Neural cell (in vitro differentiated cells): ENCODE measurements at regions not wholly inside any gene's neighbourhood (a gene's known extent, or its start where the extent isn't known, plus 50 kb on each side); places are given as distances from the start of the nearest gene placed in this dataset.

Experiments
- H2AFZ ChIP-seq: fragments of 200-600, 300-800 bp; sonication (generic), shearing (Covaris generic); 2 replicates; pipeline ENCODE4 v1.6.0; 2014; ENCODE audit warnings: low read depth, mild to moderate bottlenecking, antibody characterized with exemption, low read length, moderate library complexity
- H3F3A ChIP-seq: fragments of 200-600 bp; shearing (Covaris generic); 2 replicates; pipeline ENCODE4 v1.6.1; 2016; ENCODE audit warnings: mild to moderate bottlenecking, moderate library complexity, mixed read lengths, antibody characterized with exemption, low read length; ENCODE audit not compliant: insufficient read depth, poor library complexity, severe bottlenecking
- H3K27ac ChIP-seq: fragments of 200-600, 300-800 bp; sonication (generic), shearing (Covaris generic); 2 replicates; pipeline ENCODE4 v1.5.1; 2014; ENCODE audit warnings: mild to moderate bottlenecking, low read length, moderate library complexity
- H3K27me3 ChIP-seq: fragments of 300-800, 200-600 bp; sonication (generic), shearing (Covaris generic); 2 replicates; pipeline ENCODE4 v1.6.0; 2014; ENCODE audit warnings: mild to moderate bottlenecking, low read depth, low read length, moderate library complexity; ENCODE audit not compliant: insufficient read depth
- H3K36me3 ChIP-seq: fragments of 300-800, 200-600 bp; sonication (generic), shearing (Covaris generic); 2 replicates; pipeline ENCODE4 v1.5.1; 2014; ENCODE audit warnings: mild to moderate bottlenecking, antibody characterized with exemption, low read length, moderate library complexity; ENCODE audit not compliant: insufficient read depth
- H3K4me2 ChIP-seq: fragments of 300-800, 200-600 bp; sonication (generic), shearing (Covaris generic); 2 replicates; pipeline ENCODE4 v1.6.0; 2014; ENCODE audit warnings: mild to moderate bottlenecking, low read length
- H3K4me3 ChIP-seq: fragments of 300-800, 200-600 bp; sonication (generic), shearing (Covaris generic); 2 replicates; pipeline ENCODE4 v1.5.1; 2014; ENCODE audit warnings: mild to moderate bottlenecking, low read length, moderate library complexity
- H3K79me2 ChIP-seq: fragments of 200-600 bp; shearing (Covaris generic); replicated peaks from 2 replicates; pipeline ENCODE4 v1.6.0; 2014; ENCODE audit warnings: mild to moderate bottlenecking, low read length, moderate library complexity; ENCODE audit not compliant: insufficient read depth
- H3K9ac ChIP-seq: fragments of 300-800, 200-600 bp; sonication (generic), shearing (Covaris generic); 2 replicates; pipeline ENCODE4 v1.6.1; 2016; ENCODE audit warnings: mild to moderate bottlenecking, low read length, mixed read lengths
- H3K9me2 ChIP-seq: fragments of 200-600 bp; shearing (Covaris generic); 2 replicates; pipeline ENCODE4 v1.6.1; 2016; ENCODE audit warnings: mild to moderate bottlenecking, low read length, mixed read lengths; ENCODE audit not compliant: insufficient read depth
- H3K9me3 ChIP-seq: fragments of 200-600, 300-800 bp; sonication (generic), shearing (Covaris generic); 2 replicates; pipeline ENCODE4 v1.6.1; 2016; ENCODE audit warnings: mild to moderate bottlenecking, mixed run types, low read length, moderate library complexity, mixed read lengths
- H4K20me1 ChIP-seq: fragments of 200-600 bp; shearing (Covaris generic); 2 replicates; pipeline ENCODE4 v1.6.1; 2016; ENCODE audit warnings: mild to moderate bottlenecking, mixed run types; ENCODE audit not compliant: insufficient read depth
- CTCF ChIP-seq: fragments of 450-650 bp; IDR thresholded peaks from 2 replicates; pipeline ENCODE4 v1.5.1; 2014; ENCODE audit warnings: antibody characterized with exemption, mild to moderate bottlenecking, moderate library complexity; ENCODE audit not compliant: poor library complexity, severe bottlenecking
- EP300 ChIP-seq: fragments of 450-650 bp; conservative IDR thresholded peaks from 2 replicates; pipeline ENCODE4 v1.6.1; 2014; ENCODE audit warnings: antibody characterized with exemption, mild to moderate bottlenecking, moderate library complexity; ENCODE audit not compliant: poor library complexity, severe bottlenecking
- EZH2 ChIP-seq: fragments of 200-600, 300-800 bp; shearing (Covaris generic), sonication (generic); IDR thresholded peaks from 2 replicates; pipeline ENCODE4 v1.6.1; 2014; ENCODE audit warnings: antibody characterized with exemption, low read length, borderline replicate concordance, mild to moderate bottlenecking; ENCODE audit not compliant: insufficient read depth, poor library complexity, severe bottlenecking
- MXI1 ChIP-seq: fragments of 450-650 bp; conservative IDR thresholded peaks from 2 replicates; pipeline ENCODE4 v1.6.1; 2014; ENCODE audit warnings: antibody characterized with exemption, mild to moderate bottlenecking; ENCODE audit not compliant: poor library complexity, severe bottlenecking
- POLR2AphosphoS5 ChIP-seq: IDR thresholded peaks from 2 replicates; pipeline ENCODE4 v1.6.1; 2012
- RAD21 ChIP-seq: fragments of 450-650 bp; conservative IDR thresholded peaks from 2 replicates; pipeline ENCODE4 v1.6.1; 2014; ENCODE audit warnings: antibody characterized with exemption, mild to moderate bottlenecking, moderate library complexity
- REST ChIP-seq: IDR thresholded peaks from 2 replicates; pipeline ENCODE4 v1.6.1; 2012; ENCODE audit warnings: borderline replicate concordance
- SMC3 ChIP-seq: fragments of 450-650 bp; conservative IDR thresholded peaks from 2 replicates; pipeline ENCODE4 v1.6.1; 2014; ENCODE audit warnings: antibody characterized with exemption, mild to moderate bottlenecking, moderate library complexity; ENCODE audit not compliant: poor library complexity
- TAF1 ChIP-seq: IDR thresholded peaks from 2 replicates; pipeline ENCODE4 v1.6.1; 2012; ENCODE audit warnings: low read depth

DNA sequence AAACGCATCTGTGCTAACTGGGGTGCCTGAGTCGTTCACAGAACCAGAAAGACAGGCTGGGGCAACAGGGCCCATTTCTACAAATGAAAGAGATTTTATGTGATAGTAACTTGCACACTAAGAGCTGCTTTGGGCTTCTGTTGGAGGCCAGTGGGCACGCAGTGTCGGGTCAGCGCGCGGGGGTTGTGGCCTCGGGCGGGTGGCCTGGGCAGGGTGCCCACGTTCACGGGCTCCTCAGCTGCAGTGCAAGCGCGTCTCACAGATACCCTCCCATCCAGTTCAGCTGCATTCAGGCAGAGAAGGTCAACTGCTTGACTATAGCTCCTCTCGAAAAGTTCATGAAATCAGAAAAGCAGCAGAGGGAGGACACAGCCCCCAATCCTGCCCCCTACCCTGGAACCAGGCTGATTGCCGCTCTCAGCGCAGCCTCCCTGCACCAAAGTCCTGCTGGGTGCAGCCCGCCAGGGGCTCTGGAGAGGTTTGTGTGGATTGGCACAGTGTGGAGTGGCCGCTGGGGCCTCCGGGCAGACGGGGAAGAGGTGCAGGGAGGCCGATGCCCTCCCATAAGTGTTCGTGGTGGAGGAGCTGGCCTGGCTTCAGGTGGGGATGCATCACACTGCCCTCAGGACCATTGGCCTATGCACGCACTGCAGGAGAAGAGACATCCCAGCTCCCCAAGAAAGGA, 582.8 kb downstream of the TCERG1L start:
- Histone ChIP-seq H3K4me2 (no peak overlapping the region), H2AFZ (no peak overlapping the region), H3K27ac (no peak overlapping the region), H3K9me2 (no peaks in the 10 kb centered on the region), H3K36me3 (no peaks in the 10 kb centered on the region), H3K27me3 (no peaks in the 10 kb centered on the region), H3K9ac (no peak overlapping the region), H4K20me1 (no peaks in the 10 kb centered on the region), H3K4me3 (no peak overlapping the region), H3K79me2 (no peaks in the 10 kb centered on the region), H3F3A (no peaks in the 10 kb centered on the region), H3K9me3 (no peaks in the 10 kb centered on the region)
- no peak for TF ChIP-seq EZH2

- H2AFZ ChIP-seq: no peak overlapping the region
These were observed 581.6 kb downstream of the TCERG1L start for GRCh38 chr10:130729876-130730275.

More at GRCh38 chr10:130729876-130730275, 581.6 kb downstream of the TCERG1L start:
- H3F3A ChIP-seq: no peaks in the 10 kb centered on the region
- H3K4me2 ChIP-seq: no peak overlapping the region
- no peaks in the 10 kb centered on the region for H3K79me2 ChIP-seq
- TF ChIP-seq TAF1 (no peak), REST (no peak), SMC3 (no peak), CTCF (no peak), POLR2AphosphoS5 (no peak), RAD21 (no peak), EZH2 (no peak), MXI1 (no peak), EP300 (no peak)
- no peak overlapping the region for H3K27ac ChIP-seq
- H3K36me3 ChIP-seq: no peaks in the 10 kb centered on the region
- H4K20me1 ChIP-seq: no peaks in the 10 kb centered on the region
- H3K4me3 ChIP-seq: no peak overlapping the region
- no peaks in the 10 kb centered on the region for H3K9me2 ChIP-seq
- H3K9me3 ChIP-seq: no peaks in the 10 kb centered on the region
- H3K27me3 ChIP-seq: no peaks in the 10 kb centered on the region
- no peak overlapping the region for H3K9ac ChIP-seq
